ENCODE measurements at regions not wholly inside any gene's neighbourhood (a gene's known extent, or its start where the extent isn't known, plus 50 kb on each side); places are given as distances from the start of the nearest gene placed in this dataset.
A peak's percentile ranks its signal among the peaks of the same experiment; 100 is the strongest.

DNA sequence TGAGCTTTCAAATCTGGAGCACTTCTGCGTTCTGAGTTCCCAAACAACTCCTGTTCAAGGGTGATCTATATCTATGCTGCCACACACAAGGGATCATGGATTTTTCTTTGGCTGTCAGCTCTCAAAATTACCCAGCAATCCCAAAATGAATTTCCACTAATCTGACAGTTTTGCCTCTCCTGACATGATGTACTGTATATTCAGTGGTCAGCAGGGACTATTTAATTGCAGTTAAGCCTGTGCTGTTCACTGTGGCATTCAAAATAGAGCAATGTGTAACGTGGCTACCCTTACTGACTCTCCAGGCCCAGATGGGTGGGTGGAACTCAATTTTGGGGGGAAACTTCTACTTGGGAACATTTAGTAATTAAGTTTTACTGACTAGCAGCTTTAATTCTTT lies 283.8 kb upstream of the TSHZ2 start:
- Histone ChIP-seq H3K36me3 (ENCODE audit: insufficient read depth, low read length) (no peaks in the 10 kb centered on the region), H3K9ac (ENCODE audit: low read length) (no peak overlapping the region), H3K79me2 (replicated peaks; ENCODE audit: insufficient read depth, low read length) (no peaks in the 10 kb centered on the region), H3K27me3 (ENCODE audit: insufficient read depth, low read depth, low read length) (no peaks in the 10 kb centered on the region), H3K4me3 (ENCODE audit: low read length) (no peak overlapping the region), H3K27ac (ENCODE audit: low read length) (no peak overlapping the region), H3F3A (ENCODE audit: insufficient read depth, low read length, poor library complexity, severe bottlenecking) (no peaks in the 10 kb centered on the region), H2AFZ (ENCODE audit: low read depth, low read length) (no peak overlapping the region), H3K9me3 (ENCODE audit: low read length) (no peaks in the 10 kb centered on the region), H3K9me2 (ENCODE audit: insufficient read depth, low read length) (no peaks in the 10 kb centered on the region), H3K4me2 (ENCODE audit: low read length) (no peak overlapping the region), H4K20me1 (ENCODE audit: insufficient read depth) (no peaks in the 10 kb centered on the region)
- TF ChIP-seq EZH2 (IDR thresholded peaks at IDR 0.05; ENCODE audit: borderline replicate concordance, insufficient read depth, low read length, poor library complexity, severe bottlenecking), result no peak
- TF ChIP-seq, protein P1, sequence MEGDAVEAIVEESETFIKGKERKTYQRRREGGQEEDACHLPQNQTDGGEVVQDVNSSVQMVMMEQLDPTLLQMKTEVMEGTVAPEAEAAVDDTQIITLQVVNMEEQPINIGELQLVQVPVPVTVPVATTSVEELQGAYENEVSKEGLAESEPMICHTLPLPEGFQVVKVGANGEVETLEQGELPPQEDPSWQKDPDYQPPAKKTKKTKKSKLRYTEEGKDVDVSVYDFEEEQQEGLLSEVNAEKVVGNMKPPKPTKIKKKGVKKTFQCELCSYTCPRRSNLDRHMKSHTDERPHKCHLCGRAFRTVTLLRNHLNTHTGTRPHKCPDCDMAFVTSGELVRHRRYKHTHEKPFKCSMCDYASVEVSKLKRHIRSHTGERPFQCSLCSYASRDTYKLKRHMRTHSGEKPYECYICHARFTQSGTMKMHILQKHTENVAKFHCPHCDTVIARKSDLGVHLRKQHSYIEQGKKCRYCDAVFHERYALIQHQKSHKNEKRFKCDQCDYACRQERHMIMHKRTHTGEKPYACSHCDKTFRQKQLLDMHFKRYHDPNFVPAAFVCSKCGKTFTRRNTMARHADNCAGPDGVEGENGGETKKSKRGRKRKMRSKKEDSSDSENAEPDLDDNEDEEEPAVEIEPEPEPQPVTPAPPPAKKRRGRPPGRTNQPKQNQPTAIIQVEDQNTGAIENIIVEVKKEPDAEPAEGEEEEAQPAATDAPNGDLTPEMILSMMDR (IDR thresholded peaks at IDR 0.05; ENCODE audit: poor library complexity, severe bottlenecking), result no peak
- no peak for TF ChIP-seq EP300 (conservative IDR thresholded peaks at IDR 0.05; ENCODE audit: poor library complexity, severe bottlenecking)
- TF ChIP-seq POLR2AphosphoS5 (IDR thresholded peaks at IDR 0.05), result no peak
- no peak for TF ChIP-seq SMC3 (conservative IDR thresholded peaks at IDR 0.05; ENCODE audit: poor library complexity)
- TF ChIP-seq MXI1 (conservative IDR thresholded peaks at IDR 0.05; ENCODE audit: poor library complexity, severe bottlenecking), result no peak
- TF ChIP-seq, protein P2, sequence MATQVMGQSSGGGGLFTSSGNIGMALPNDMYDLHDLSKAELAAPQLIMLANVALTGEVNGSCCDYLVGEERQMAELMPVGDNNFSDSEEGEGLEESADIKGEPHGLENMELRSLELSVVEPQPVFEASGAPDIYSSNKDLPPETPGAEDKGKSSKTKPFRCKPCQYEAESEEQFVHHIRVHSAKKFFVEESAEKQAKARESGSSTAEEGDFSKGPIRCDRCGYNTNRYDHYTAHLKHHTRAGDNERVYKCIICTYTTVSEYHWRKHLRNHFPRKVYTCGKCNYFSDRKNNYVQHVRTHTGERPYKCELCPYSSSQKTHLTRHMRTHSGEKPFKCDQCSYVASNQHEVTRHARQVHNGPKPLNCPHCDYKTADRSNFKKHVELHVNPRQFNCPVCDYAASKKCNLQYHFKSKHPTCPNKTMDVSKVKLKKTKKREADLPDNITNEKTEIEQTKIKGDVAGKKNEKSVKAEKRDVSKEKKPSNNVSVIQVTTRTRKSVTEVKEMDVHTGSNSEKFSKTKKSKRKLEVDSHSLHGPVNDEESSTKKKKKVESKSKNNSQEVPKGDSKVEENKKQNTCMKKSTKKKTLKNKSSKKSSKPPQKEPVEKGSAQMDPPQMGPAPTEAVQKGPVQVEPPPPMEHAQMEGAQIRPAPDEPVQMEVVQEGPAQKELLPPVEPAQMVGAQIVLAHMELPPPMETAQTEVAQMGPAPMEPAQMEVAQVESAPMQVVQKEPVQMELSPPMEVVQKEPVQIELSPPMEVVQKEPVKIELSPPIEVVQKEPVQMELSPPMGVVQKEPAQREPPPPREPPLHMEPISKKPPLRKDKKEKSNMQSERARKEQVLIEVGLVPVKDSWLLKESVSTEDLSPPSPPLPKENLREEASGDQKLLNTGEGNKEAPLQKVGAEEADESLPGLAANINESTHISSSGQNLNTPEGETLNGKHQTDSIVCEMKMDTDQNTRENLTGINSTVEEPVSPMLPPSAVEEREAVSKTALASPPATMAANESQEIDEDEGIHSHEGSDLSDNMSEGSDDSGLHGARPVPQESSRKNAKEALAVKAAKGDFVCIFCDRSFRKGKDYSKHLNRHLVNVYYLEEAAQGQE (IDR thresholded peaks at IDR 0.05; ENCODE audit: borderline replicate concordance), result no peak
- no peak for TF ChIP-seq TAF1 (IDR thresholded peaks at IDR 0.05; ENCODE audit: low read depth)
- no peak for TF ChIP-seq RAD21 (conservative IDR thresholded peaks at IDR 0.05)

DNA sequence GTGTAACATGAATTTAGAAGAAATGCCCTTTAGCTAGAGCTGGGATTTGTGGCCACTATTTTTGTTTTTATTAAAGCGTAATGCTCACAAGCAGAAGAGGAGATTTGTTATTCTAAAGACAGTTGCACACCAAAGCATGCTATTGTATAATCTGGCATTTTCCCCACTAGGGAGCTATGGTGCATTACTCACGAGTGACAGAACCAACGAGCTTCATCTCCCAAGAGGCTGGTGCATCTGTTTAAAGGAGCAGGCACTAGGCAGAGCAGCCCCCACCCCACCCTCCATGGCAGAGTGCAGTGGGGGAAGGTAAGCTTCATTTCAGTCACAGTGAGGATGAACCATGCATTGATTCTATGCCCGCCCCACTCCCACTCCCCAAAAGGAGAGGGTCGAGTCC lies 287.3 kb upstream of the TSHZ2 start:
- H3K4me2 ChIP-seq (ENCODE audit: low read length), result no peak overlapping the region
- H3K9me2 ChIP-seq (ENCODE audit: insufficient read depth, low read length), result no peaks in the 10 kb centered on the region
- no peaks in the 10 kb centered on the region for H3K79me2 ChIP-seq (replicated peaks; ENCODE audit: insufficient read depth, low read length)
- TF ChIP-seq MXI1 (conservative IDR thresholded peaks at IDR 0.05; ENCODE audit: poor library complexity, severe bottlenecking) (no peak), RAD21 (conservative IDR thresholded peaks at IDR 0.05) (peak; percentile 55), TAF1 (IDR thresholded peaks at IDR 0.05; ENCODE audit: low read depth) (no peak), EP300 (conservative IDR thresholded peaks at IDR 0.05; ENCODE audit: poor library complexity, severe bottlenecking) (peak; percentile 54), EZH2 (IDR thresholded peaks at IDR 0.05; ENCODE audit: borderline replicate concordance, insufficient read depth, low read length, poor library complexity, severe bottlenecking) (no peak), SMC3 (conservative IDR thresholded peaks at IDR 0.05; ENCODE audit: poor library complexity) (peak; percentile 47), POLR2AphosphoS5 (IDR thresholded peaks at IDR 0.05) (peak; percentile 45)
- TF ChIP-seq, protein P1 (IDR thresholded peaks at IDR 0.05; ENCODE audit: poor library complexity, severe bottlenecking), result peak; percentile 38
- TF ChIP-seq, protein P2 (IDR thresholded peaks at IDR 0.05; ENCODE audit: borderline replicate concordance), result no peak
- H3F3A ChIP-seq (ENCODE audit: insufficient read depth, low read length, poor library complexity, severe bottlenecking), result no peaks in the 10 kb centered on the region
- H3K9ac ChIP-seq (ENCODE audit: low read length), result peak overlapping the region; percentile 18
- no peaks in the 10 kb centered on the region for H4K20me1 ChIP-seq (ENCODE audit: insufficient read depth)
- H3K27ac ChIP-seq (ENCODE audit: low read length), result peak overlapping the region; percentile 51
- H3K36me3 ChIP-seq (ENCODE audit: insufficient read depth, low read length), result no peaks in the 10 kb centered on the region
- no peaks in the 10 kb centered on the region for H3K9me3 ChIP-seq (ENCODE audit: low read length)
- no peaks in the 10 kb centered on the region for H3K27me3 ChIP-seq (ENCODE audit: insufficient read depth, low read depth, low read length)
- H2AFZ ChIP-seq (ENCODE audit: low read depth, low read length), result no peak overlapping the region
- peak overlapping the region; percentile 22 for H3K4me3 ChIP-seq (ENCODE audit: low read length)
